Lower leg skin (tissue), 3 donors: ENCODE measurements at regions not wholly inside any gene's neighbourhood (a gene's known extent, or its start where the extent isn't known, plus 50 kb on each side); places are given as distances from the start of the nearest gene placed in this dataset.

ENCODE experiments used
- POLR2A ChIP-seq, 2 donors: fragments of 450-650 bp; IDR thresholded peaks; one replicate each; pipeline ENCODE4 v1.6.1; 2016 to 2017; ENCODE audit warnings: antibody characterized with exemption in 2 of 2, mild to moderate bottlenecking in 1 of 2, moderate library complexity in 1 of 2
- TF ChIP-seq, protein P1 (sequence below), 3 donors: fragments of 450-650 bp; IDR thresholded peaks; one replicate each; pipeline ENCODE4 v1.5.1; 2016; ENCODE audit warnings: antibody characterized with exemption in 3 of 3, mild to moderate bottlenecking in 3 of 3, moderate library complexity in 2 of 3

DNA sequence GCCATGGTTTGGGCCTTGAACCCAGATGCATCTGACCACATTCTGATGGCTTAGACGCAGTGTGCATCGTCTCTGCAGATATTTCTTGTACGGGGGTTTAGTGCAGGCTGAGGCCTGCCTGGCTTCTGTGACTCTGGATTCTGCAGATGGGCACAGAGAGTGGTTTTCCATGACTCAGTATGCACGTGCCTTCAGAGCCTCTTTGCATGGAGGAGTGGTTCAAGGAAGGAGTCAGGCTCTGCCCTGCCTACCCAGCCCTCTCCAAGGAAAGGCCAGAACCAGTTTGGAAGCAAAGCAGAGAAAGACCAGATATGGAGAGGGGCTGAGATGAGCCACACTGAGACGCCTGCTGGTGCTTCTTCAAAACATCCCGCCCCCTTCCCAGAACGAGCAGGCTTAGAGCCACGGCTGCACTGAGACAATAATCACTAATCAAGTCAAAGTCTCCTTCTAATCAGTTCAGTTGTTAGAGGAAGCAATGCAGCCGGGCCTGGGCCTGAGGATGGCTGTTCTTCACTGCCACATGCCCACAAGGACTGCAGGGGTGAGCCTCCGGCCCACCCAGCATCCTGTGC lies 308.9 kb downstream of the NXPE2 start:
- TF ChIP-seq, protein P1, sequence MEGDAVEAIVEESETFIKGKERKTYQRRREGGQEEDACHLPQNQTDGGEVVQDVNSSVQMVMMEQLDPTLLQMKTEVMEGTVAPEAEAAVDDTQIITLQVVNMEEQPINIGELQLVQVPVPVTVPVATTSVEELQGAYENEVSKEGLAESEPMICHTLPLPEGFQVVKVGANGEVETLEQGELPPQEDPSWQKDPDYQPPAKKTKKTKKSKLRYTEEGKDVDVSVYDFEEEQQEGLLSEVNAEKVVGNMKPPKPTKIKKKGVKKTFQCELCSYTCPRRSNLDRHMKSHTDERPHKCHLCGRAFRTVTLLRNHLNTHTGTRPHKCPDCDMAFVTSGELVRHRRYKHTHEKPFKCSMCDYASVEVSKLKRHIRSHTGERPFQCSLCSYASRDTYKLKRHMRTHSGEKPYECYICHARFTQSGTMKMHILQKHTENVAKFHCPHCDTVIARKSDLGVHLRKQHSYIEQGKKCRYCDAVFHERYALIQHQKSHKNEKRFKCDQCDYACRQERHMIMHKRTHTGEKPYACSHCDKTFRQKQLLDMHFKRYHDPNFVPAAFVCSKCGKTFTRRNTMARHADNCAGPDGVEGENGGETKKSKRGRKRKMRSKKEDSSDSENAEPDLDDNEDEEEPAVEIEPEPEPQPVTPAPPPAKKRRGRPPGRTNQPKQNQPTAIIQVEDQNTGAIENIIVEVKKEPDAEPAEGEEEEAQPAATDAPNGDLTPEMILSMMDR (IDR thresholded peaks at IDR 0.05), result no peak
- no peak for TF ChIP-seq POLR2A (IDR thresholded peaks at IDR 0.05)
